Natural killer cell (primary cell): ENCODE measurements at regions not wholly inside any gene's neighbourhood (a gene's known extent, or its start where the extent isn't known, plus 50 kb on each side); places are given as distances from the start of the nearest gene placed in this dataset.
"Not testable (repeated sequence)": the region's sequence is repeated elsewhere in the genome, so short reads cannot be mapped to it uniquely, and the experiment has no call there.

ENCODE experiments used
- ATAC-seq, 3 donors: fragments of 150-1000 bp in 2 of 3; fragments of 200-7000 bp in 1 of 3; cut with Tn5 transposase; 1 replicate in 1 of 3; 2 replicates in 2 of 3; pipeline ENCODE4 v1.10.0; 2021; ENCODE audit warnings: mild to moderate bottlenecking in 2 of 3, moderate library complexity in 2 of 3
- DNase-seq, 2 donors: peaks; one replicate each; pipeline versions ENCODE4 v3.0.0 to v3.0.0-alpha.2; 2013 to 2021; ENCODE audit warnings: mixed read lengths in 1 of 2
- H3K27ac ChIP-seq: one replicate; pipeline ENCODE4 v1.5.1; 2013; ENCODE audit warnings: mild to moderate bottlenecking, low read length
- H3K27me3 ChIP-seq: one replicate; pipeline ENCODE4 v1.6.1; 2013; ENCODE audit warnings: low read length; ENCODE audit not compliant: control insufficient read depth, insufficient read depth
- H3K36me3 ChIP-seq: one replicate; pipeline ENCODE4 v1.6.1; 2013; ENCODE audit warnings: low read length; ENCODE audit not compliant: control insufficient read depth, insufficient read depth
- H3K4me1 ChIP-seq: one replicate; pipeline ENCODE4 v1.6.1; 2013; ENCODE audit warnings: low read length; ENCODE audit not compliant: control insufficient read depth, insufficient read depth
- H3K4me3 ChIP-seq: one replicate; pipeline ENCODE4 v1.5.1; 2013; ENCODE audit warnings: low read length
- H3K9me3 ChIP-seq: one replicate; pipeline ENCODE4 v1.6.1; 2013; ENCODE audit warnings: low read length; ENCODE audit not compliant: control insufficient read depth, insufficient read depth
- H3K27ac Mint-ChIP-seq, 2 donors: one replicate each; pipeline ENCODE4 v1.8.0; 2022; ENCODE audit warnings: mild to moderate bottlenecking in 2 of 2, mixed read lengths in 2 of 2, moderate library complexity in 1 of 2
- H3K27me3 Mint-ChIP-seq, 2 donors: one replicate each; pipeline ENCODE4 v1.8.0; 2022; ENCODE audit warnings: low read depth in 2 of 2, mixed read lengths in 2 of 2
- H3K36me3 Mint-ChIP-seq: one replicate; pipeline ENCODE4 v1.8.0; 2022; ENCODE audit warnings: mixed read lengths
- H3K4me1 Mint-ChIP-seq, 2 donors: one replicate each; pipeline ENCODE4 v1.8.0; 2022; ENCODE audit warnings: mixed read lengths in 2 of 2
- H3K4me3 Mint-ChIP-seq: one replicate; pipeline ENCODE4 v1.8.0; 2022; ENCODE audit warnings: mild to moderate bottlenecking, moderate library complexity, mixed read lengths
- H3K9me3 Mint-ChIP-seq, 2 donors: one replicate each; pipeline ENCODE4 v1.8.0; 2022; ENCODE audit warnings: mixed read lengths in 2 of 2
- WGBS: methylation state at CpG from one replicate; pipeline ENCODE4 v1.1.7; 2013; ENCODE audit warnings: missing lambda C conversion rate; ENCODE audit not compliant: insufficient coverage; 5-methylcytosine and 5-hydroxymethylcytosine counted together
- intact Hi-C: fragments of 100-400 bp; cut with micrococcal nuclease; formaldehyde crosslinking; loops from one replicate; pipeline ENCODE4 v1.14.2; 2022
- TF ChIP-seq, protein P1 (sequence below): fragments of 200-600 bp; IDR thresholded peaks from one replicate; pipeline ENCODE4 v1.8.0; 2022; ENCODE audit warnings: antibody characterized with exemption

DNA sequence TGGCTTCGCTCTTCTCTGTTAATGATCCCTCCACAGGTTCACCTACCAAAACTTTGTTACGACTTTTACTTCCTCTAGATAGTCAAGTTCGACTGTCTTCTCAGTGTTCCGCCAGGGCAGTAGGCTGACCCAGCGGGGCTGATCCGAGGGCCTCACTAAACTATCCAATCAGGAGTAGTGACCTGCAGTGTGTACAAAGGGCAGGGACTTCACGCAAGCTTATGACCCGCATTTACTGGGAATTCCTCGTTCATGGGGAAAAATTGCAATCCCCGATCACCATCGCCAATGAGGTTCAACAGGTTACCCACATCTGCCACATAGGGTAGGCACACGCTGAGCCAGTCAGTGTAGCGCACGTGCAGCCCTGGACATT is 771.4 kb upstream of the DEFB115 start:
- no peaks in the 10 kb centered on the region for H3K4me1 Mint-ChIP-seq
- H3K27ac ChIP-seq: no peak overlapping the region
- H3K27ac Mint-ChIP-seq: no peak overlapping the region
- 96% methylated on average over 11 of the region's 14 CpGs for WGBS
- H3K4me3 ChIP-seq: no peak overlapping the region
- peaks cover 0 to 4% of the 10 kb centered on the region in 2 donors for H3K27me3 Mint-ChIP-seq
- intact Hi-C loops: no loop called here
- no peaks in the 10 kb centered on the region for H3K27me3 ChIP-seq
- TF ChIP-seq, protein P1, sequence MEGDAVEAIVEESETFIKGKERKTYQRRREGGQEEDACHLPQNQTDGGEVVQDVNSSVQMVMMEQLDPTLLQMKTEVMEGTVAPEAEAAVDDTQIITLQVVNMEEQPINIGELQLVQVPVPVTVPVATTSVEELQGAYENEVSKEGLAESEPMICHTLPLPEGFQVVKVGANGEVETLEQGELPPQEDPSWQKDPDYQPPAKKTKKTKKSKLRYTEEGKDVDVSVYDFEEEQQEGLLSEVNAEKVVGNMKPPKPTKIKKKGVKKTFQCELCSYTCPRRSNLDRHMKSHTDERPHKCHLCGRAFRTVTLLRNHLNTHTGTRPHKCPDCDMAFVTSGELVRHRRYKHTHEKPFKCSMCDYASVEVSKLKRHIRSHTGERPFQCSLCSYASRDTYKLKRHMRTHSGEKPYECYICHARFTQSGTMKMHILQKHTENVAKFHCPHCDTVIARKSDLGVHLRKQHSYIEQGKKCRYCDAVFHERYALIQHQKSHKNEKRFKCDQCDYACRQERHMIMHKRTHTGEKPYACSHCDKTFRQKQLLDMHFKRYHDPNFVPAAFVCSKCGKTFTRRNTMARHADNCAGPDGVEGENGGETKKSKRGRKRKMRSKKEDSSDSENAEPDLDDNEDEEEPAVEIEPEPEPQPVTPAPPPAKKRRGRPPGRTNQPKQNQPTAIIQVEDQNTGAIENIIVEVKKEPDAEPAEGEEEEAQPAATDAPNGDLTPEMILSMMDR: no peak
- H3K9me3 ChIP-seq: peaks cover 24% of the 10 kb centered on the region
- H3K36me3 ChIP-seq: no peaks in the 10 kb centered on the region
- H3K4me3 Mint-ChIP-seq: no peak overlapping the region
- H3K36me3 Mint-ChIP-seq: peaks cover 19% of the 10 kb centered on the region
- ATAC-seq (no peak), DNase-seq (no peak)
- peaks cover 7 to 11% of the 10 kb centered on the region in 2 donors for H3K9me3 Mint-ChIP-seq
- no peaks in the 10 kb centered on the region for H3K4me1 ChIP-seq

- H3K27ac ChIP-seq, H3K27ac Mint-ChIP-seq, H3K27me3 Mint-ChIP-seq, ATAC-seq, H3K36me3 Mint-ChIP-seq, H3K4me3 ChIP-seq, DNase-seq, intact Hi-C loops, H3K4me1 ChIP-seq, H3K36me3 ChIP-seq, H3K4me3 Mint-ChIP-seq, H3K27me3 ChIP-seq, H3K4me1 Mint-ChIP-seq: not testable (repeated sequence)
- peaks cover 4 to 11% of the 10 kb centered on the region in 2 donors for H3K9me3 Mint-ChIP-seq
- 92% methylated on average over 18 of the region's 18 CpGs for WGBS
- peaks cover 24% of the 10 kb centered on the region for H3K9me3 ChIP-seq
Observed at GRCh38 chr20:30487461-30487860, 770.0 kb upstream of the DEFB115 start.

DNA sequence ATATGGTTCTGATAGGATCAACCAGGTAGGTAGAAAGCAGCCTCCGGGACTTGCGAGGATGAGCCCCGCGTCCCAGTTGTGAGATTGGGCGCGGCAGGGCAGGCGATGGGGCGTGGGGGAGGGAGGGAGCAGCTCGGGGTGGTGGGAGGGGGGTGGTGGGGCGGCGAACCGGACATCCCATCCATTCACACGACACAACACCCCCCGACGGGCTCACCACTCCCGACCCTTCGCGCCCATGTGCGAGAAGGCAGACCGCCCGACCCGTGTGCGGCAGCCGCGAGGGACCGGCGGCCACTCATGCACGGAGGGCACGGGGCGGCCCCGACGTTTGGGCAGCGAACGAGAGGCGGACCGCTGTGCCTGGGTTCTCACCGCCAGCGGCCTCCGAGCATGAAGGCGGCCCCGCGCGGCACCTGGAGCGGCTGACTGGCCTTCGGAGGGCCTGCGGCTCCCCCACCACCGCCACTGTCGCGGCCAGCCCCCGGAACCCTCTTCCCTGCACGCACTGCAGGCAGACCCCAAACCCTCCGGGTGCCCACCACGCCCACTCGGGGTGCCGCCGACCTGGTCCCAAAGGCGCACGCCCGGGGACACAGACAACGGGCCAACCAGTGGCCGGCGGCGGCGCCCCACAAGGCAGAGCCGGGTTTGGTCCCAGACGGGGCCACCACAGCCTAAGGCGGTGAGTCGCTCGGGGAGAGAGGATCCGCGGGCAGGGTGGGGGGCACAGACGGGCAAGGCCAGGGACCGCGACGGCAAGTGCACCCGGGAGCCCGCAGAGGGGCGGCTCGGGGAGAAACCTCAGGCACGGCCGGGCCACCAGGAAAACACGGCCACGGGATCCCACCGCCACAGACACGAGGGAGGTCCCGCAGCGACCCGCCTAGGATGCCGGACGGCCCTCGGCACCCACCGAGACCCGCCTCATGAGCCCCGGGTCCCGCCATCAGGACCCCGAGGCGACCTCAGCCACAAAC is 769.2 kb upstream of the DEFB115 start:
- no peak overlapping the region for H3K27ac ChIP-seq
- WGBS: 72% methylated on average over 86 of the region's 97 CpGs
- Mint-ChIP-seq H3K27me3 (peaks cover 0 to 4% of the 10 kb centered on the region in 2 donors), H3K27ac (no peak overlapping the region), H3K9me3 (peaks cover 4 to 11% of the 10 kb centered on the region in 2 donors), H3K4me3 (no peak overlapping the region), H3K36me3 (peaks cover 8% of the 10 kb centered on the region), H3K4me1 (no peaks in the 10 kb centered on the region)
- no peak overlapping the region for H3K4me3 ChIP-seq
- TF ChIP-seq, protein P1: no peak
- H3K36me3 ChIP-seq: no peaks in the 10 kb centered on the region
- ATAC-seq: no peak
- H3K9me3 ChIP-seq: peaks cover 24% of the 10 kb centered on the region
- H3K27me3 ChIP-seq: no peaks in the 10 kb centered on the region
- intact Hi-C loops: no loop called here
- H3K4me1 ChIP-seq: no peaks in the 10 kb centered on the region
- no peak for DNase-seq

DNA sequence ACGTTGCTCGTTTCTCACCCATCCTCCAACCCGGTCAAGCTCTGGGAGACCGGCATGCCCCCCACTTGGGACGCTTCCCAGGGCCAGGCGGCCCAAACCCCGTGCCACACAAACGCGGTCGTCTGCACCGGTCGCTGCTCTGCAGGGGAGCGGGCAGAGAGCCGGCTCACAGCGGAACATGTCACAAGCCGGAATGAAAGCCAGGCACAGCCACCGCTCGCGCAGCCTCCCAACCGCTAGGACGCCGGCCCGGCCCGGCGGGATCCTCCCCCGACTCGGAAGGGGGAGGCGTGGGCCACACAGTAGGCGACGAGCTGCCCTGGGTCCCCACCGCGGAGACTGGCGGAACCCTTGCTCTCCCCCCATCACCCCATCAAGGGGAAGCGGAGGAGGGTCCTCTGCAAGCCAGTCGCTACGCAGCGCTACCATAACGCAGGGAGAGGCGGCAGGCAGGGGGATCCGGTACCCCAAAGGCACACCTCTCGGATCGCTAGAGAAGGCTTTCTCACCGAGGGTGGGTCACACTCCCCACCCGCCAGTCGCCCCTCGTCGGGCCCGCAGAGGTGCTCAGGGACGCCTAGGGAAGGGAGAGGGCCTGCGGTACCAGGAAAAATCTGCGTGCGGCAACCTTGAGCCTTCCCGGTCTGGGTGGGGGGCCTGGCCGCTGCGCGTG is 768.4 kb upstream of the DEFB115 start:
- Mint-ChIP-seq H3K4me3 (no peak overlapping the region), H3K27ac (no peak overlapping the region), H3K4me1 (no peaks in the 10 kb centered on the region), H3K9me3 (peaks cover 4 to 10% of the 10 kb centered on the region in 2 donors), H3K27me3 (peaks cover 0 to 4% of the 10 kb centered on the region in 2 donors), H3K36me3 (peaks cover 8% of the 10 kb centered on the region)
- intact Hi-C loops: no loop called here
- TF ChIP-seq, protein P1: no peak
- ATAC-seq (no peak), DNase-seq (no peak)
- WGBS: 63% methylated on average over 56 of the region's 56 CpGs
- no peaks in the 10 kb centered on the region for H3K27me3 ChIP-seq
- H3K9me3 ChIP-seq: peaks cover 24% of the 10 kb centered on the region
- H3K4me3 ChIP-seq: no peak overlapping the region
- H3K36me3 ChIP-seq: no peaks in the 10 kb centered on the region
- H3K27ac ChIP-seq: no peak overlapping the region
- no peaks in the 10 kb centered on the region for H3K4me1 ChIP-seq
